Activated T-helper 17 cell treated with anti-CD3 and anti-CD28 coated beads, Interleukin-2, amount 50 U/mL, for 72 hours (primary cell): ENCODE measurements at regions not wholly inside any gene's neighbourhood (a gene's known extent, or its start where the extent isn't known, plus 50 kb on each side); places are given as distances from the start of the nearest gene placed in this dataset.

Experiments
- ATAC-seq: fragments of 150-1000 bp; cut with Tn5 transposase; replicated peaks from 2 replicates; pipeline ENCODE4 v1.10.0; 2021; ENCODE audit warnings: mild to moderate bottlenecking, moderate library complexity
- H3K27ac Mint-ChIP-seq: one replicate; pipeline ENCODE4 v1.8.0; 2022; ENCODE audit warnings: mixed read lengths
- H3K27me3 Mint-ChIP-seq: one replicate; pipeline ENCODE4 v1.8.0; 2022; ENCODE audit warnings: mixed read lengths
- H3K36me3 Mint-ChIP-seq: one replicate; pipeline ENCODE4 v1.8.0; 2022; ENCODE audit warnings: low read depth, mild to moderate bottlenecking, mixed read lengths
- H3K4me1 Mint-ChIP-seq: one replicate; pipeline ENCODE4 v1.8.0; 2022; ENCODE audit warnings: mixed read lengths
- H3K4me3 Mint-ChIP-seq: one replicate; pipeline ENCODE4 v1.8.0; 2022; ENCODE audit warnings: mild to moderate bottlenecking, mixed read lengths
- H3K9me3 Mint-ChIP-seq: one replicate; pipeline ENCODE4 v1.8.0; 2022; ENCODE audit warnings: mixed read lengths

DNA sequence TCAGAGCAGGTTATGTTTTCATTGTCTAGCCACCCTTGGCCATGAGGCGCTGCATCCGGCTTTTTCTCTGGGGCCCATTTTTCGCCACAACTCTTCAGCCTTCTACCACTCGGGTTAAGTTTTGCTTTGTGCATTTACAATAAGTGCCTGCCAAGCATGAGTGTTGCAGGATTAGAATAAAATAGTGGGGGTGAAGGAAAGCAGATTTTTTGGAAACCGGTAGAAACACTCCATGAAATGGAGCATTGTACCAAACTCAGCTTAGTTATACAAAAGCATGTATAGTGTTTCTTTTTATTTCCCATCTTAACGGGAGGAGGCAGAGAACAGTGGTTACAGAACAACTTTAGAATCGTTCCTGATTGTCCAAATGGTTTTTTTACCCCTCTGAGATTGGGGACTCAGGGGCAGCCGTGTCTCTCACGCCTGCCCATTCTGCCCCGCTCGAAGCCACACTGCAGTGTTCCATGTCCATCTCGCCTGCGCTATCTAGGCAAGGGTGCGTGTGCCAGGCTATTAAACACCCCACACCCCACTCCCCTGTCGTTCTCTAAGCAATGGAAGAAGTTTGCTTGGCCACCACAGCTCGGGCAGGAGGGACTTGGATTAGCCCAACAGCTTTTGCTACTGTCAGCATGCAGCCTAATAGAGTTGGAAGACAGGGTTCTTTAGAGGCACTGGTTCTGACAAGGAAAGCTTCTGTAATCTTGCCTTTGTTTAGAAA, 268.8 kb upstream of the WWC1 start:
- H3K9me3 Mint-ChIP-seq = no peaks in the 10 kb centered on the region
- no peak overlapping the region for H3K27ac Mint-ChIP-seq
- peaks cover 28% of the 10 kb centered on the region for H3K27me3 Mint-ChIP-seq
- no peak for ATAC-seq
- H3K4me3 Mint-ChIP-seq = no peak overlapping the region
- H3K4me1 Mint-ChIP-seq = no peaks in the 10 kb centered on the region
- H3K36me3 Mint-ChIP-seq = no peaks in the 10 kb centered on the region

DNA sequence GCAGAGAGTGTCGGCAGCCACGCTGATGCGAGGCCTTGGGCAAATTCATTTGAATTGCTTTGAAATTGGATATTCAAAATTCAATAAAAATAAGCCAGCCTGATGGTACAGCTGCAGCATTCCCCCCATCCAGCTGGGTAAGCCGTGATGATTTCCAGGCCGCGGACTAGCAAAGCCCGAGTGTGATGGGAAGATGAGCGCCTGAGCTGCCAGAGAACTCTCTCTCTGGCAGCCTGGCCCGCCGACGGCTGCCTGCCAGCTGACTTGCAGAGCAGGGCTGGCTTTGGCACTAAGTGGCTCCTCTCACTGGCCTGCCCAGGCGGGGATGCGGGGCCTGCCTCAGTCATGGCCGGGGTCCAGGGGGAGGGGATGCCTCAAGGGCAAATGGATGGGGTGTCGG, 268.3 kb upstream of the WWC1 start:
- no peak for ATAC-seq
- Mint-ChIP-seq H3K27ac (no peak overlapping the region), H3K4me3 (no peak overlapping the region), H3K4me1 (no peaks in the 10 kb centered on the region), H3K9me3 (no peaks in the 10 kb centered on the region), H3K27me3 (peaks cover 31% of the 10 kb centered on the region), H3K36me3 (no peaks in the 10 kb centered on the region)

DNA sequence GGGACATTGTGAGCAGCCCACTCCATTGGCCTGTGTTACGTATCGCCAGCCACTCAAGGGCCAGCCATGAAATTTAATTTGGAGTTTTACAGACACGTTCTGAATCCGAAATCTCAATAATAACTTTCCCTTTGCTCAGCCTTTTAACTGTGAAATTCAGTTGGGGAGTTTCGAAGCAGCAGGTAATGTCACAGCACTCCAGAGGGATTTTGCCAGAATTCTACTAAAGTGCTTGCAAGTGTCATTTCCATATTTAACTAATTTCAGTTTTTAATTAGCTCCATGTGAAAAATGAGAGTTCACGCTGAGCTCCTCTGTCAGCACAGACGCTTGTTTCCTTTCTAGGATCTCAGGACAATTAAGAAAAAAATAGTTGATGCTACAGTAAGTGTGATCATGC, 267.1 kb upstream of the WWC1 start:
- no peak overlapping the region for H3K27ac Mint-ChIP-seq
- no peak overlapping the region for H3K4me3 Mint-ChIP-seq
- no peaks in the 10 kb centered on the region for H3K4me1 Mint-ChIP-seq
- peaks cover 24% of the 10 kb centered on the region for H3K27me3 Mint-ChIP-seq
- H3K9me3 Mint-ChIP-seq = no peaks in the 10 kb centered on the region
- H3K36me3 Mint-ChIP-seq = no peaks in the 10 kb centered on the region
- ATAC-seq = no peak

DNA sequence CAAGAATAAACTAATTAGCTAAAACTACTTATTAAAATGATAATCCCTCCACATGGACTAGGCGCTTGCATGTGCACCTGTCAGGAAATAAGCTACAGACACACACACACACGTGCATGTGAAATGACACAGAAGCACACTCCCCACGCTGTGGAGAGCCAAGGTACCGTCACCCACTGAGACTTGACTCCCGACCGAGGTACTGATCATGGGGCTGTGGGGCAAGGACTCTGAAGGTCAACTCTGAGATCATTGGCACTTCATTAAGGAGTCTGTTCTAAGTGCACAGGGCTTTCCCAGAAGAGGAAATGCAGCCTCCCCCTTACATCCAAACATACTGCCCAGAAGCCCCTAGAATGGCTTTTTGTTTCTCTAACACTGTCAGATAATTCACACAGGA, 264.4 kb upstream of the WWC1 start:
- Mint-ChIP-seq H3K4me3 (no peak overlapping the region), H3K9me3 (peaks cover 4% of the 10 kb centered on the region), H3K36me3 (no peaks in the 10 kb centered on the region), H3K4me1 (no peaks in the 10 kb centered on the region), H3K27me3 (peaks cover 26% of the 10 kb centered on the region), H3K27ac (no peak overlapping the region)
- no peak for ATAC-seq

- Mint-ChIP-seq H3K4me1 (no peaks in the 10 kb centered on the region), H3K9me3 (peaks cover 4% of the 10 kb centered on the region), H3K4me3 (no peak overlapping the region), H3K27me3 (peaks cover 17% of the 10 kb centered on the region), H3K36me3 (no peaks in the 10 kb centered on the region), H3K27ac (no peak overlapping the region)
- no peak for ATAC-seq
Observed at GRCh38 chr5:168030912-168031311, 260.5 kb upstream of the WWC1 start.

DNA sequence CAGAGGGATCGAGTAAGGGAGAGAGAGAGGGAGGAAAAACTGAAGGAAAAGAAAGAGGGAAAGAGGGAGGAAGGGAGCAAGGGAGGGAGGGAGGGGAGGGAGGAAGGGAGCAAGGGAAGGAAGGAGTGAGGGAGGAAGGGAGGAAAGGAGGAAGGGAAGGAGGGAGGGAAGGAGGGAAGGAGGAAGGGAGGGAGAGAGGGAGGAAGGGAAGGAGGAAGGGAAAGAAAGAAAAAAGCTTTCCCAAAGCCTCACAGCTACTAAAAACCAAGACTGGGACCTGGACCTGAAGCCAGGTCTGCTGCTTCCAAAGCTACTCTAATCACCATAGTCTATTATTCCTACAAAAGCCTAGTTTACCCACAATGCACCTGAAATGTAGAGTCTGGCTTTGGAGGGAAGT, 259.8 kb upstream of the WWC1 start:
- H3K27me3 Mint-ChIP-seq = peaks cover 14% of the 10 kb centered on the region
- no peak overlapping the region for H3K27ac Mint-ChIP-seq
- no peak overlapping the region for H3K4me3 Mint-ChIP-seq
- ATAC-seq = no peak
- H3K36me3 Mint-ChIP-seq = no peaks in the 10 kb centered on the region
- H3K4me1 Mint-ChIP-seq = no peaks in the 10 kb centered on the region
- H3K9me3 Mint-ChIP-seq = peaks cover 4% of the 10 kb centered on the region

- no peaks in the 10 kb centered on the region for H3K4me1 Mint-ChIP-seq
Observed at GRCh38 chr5:168039039-168039438, 252.4 kb upstream of the WWC1 start.

DNA sequence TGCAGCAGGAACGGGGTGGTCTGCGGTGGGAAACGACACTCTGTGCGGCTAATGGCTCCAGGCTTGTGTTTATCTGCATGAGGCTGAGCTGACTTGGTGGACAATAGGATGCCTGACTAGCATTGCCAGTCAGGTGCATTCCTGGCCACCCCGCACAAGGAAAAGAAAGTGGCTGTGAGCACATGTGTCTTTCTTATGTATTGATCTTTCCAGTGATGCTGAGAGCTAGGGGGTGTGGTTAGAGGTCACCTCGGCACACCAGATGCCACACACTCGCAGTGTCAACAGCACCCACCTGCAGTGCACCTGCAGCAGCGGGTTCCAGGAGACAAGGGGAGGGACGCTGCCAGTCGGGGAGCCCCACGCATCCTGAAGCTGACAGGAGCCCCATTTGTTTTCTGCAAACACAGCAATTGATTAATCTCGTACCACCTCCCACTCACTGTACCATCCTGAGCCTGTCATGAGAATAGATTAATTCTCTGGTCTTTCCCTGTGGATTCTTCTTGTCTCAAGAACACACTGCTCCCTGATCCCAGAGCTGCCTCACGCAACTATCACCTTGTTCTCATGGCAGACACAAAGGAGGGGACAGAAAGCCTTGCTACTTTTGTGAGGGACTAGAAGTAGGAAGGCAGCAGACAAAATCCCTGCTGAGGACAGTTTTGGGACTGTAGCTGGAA, 251.7 kb upstream of the WWC1 start:
- no peaks in the 10 kb centered on the region for H3K36me3 Mint-ChIP-seq
- no peaks in the 10 kb centered on the region for H3K9me3 Mint-ChIP-seq
- no peak for ATAC-seq
- no peak overlapping the region for H3K4me3 Mint-ChIP-seq
- H3K4me1 Mint-ChIP-seq = no peaks in the 10 kb centered on the region
- no peak overlapping the region for H3K27ac Mint-ChIP-seq
- H3K27me3 Mint-ChIP-seq = peaks cover 9% of the 10 kb centered on the region

More at GRCh38 chr5:168039039-168039438, 252.4 kb upstream of the WWC1 start:
- H3K9me3 Mint-ChIP-seq = no peaks in the 10 kb centered on the region
- no peak overlapping the region for H3K27ac Mint-ChIP-seq
- H3K4me3 Mint-ChIP-seq = no peak overlapping the region
- no peak for ATAC-seq
- peaks cover 9% of the 10 kb centered on the region for H3K27me3 Mint-ChIP-seq
- no peaks in the 10 kb centered on the region for H3K36me3 Mint-ChIP-seq

GRCh38 chr5:168041583-168041982, 249.9 kb upstream of the WWC1 start:
- Mint-ChIP-seq H3K4me3 (no peak overlapping the region), H3K27ac (no peak overlapping the region), H3K36me3 (no peaks in the 10 kb centered on the region), H3K4me1 (no peaks in the 10 kb centered on the region), H3K9me3 (no peaks in the 10 kb centered on the region), H3K27me3 (peaks cover 9% of the 10 kb centered on the region)
- ATAC-seq = no peak

DNA sequence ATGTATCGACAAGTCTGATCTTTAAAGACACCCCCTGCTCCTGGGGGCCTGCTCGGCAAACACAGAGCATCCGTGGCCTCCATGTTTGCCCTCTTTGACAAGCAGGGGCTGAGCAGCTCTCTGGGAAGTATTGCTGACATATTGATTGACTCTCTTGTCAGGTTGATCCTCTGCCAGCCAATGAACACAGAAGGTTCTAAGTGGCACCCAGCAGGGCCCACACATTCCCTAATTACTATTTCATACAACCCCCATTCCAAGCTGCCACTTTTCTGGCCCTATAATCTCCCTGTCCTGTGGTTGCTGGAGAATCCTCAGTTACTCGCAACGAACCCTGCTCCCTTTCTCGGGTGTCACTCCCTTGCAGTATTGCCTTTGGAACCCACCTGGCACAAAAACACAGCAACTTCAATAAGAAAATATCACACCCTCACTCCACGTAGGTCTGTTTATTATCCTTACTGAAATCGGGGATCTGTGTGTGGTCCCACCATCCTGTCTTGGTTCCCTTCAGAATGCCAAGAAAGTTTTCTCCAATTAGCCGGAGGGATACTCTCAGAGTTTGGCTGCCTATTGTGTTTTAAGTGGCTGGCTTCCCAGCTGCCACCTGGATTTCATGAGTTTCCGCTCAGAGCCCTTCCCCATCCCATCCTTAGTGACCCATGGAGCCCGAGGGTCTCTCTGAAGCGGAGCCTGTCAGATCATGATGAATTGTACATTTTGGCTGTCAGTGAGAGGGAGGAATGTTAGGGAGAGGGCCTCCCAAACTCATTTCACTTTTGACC, 249.0 kb upstream of the WWC1 start:
- Mint-ChIP-seq H3K9me3 (no peaks in the 10 kb centered on the region), H3K4me3 (no peak overlapping the region), H3K4me1 (no peaks in the 10 kb centered on the region), H3K27ac (no peak overlapping the region), H3K27me3 (peaks cover 9% of the 10 kb centered on the region), H3K36me3 (no peaks in the 10 kb centered on the region)
- no peak for ATAC-seq

DNA sequence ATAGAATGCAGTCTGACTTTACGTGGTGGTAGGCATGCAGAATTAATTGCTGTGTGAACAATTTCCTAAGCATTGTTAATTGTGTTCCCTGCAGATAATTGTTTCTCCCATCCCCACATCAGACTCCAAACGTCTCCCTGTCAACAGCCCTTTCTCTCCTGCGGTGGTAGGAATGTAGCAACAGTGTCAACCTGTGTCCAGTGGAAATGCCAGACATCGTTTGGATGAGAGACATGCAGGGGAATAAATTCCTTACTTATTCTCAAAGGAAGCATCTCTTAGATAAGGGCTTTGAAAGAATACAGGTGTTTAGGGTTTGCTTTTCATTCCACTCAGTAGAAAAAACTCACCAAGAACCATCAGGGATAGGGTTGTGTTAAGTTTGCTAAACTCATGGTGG, 245.3 kb upstream of the WWC1 start:
- H3K4me1 Mint-ChIP-seq = no peaks in the 10 kb centered on the region
- H3K4me3 Mint-ChIP-seq = no peak overlapping the region
- H3K27ac Mint-ChIP-seq = no peak overlapping the region
- ATAC-seq = no peak
- no peaks in the 10 kb centered on the region for H3K9me3 Mint-ChIP-seq
- peaks cover 11% of the 10 kb centered on the region for H3K27me3 Mint-ChIP-seq
- H3K36me3 Mint-ChIP-seq = no peaks in the 10 kb centered on the region

- Mint-ChIP-seq H3K4me1 (no peaks in the 10 kb centered on the region), H3K4me3 (no peak overlapping the region), H3K36me3 (no peaks in the 10 kb centered on the region), H3K9me3 (no peaks in the 10 kb centered on the region), H3K27ac (no peak overlapping the region), H3K27me3 (peaks cover 7% of the 10 kb centered on the region)
- ATAC-seq = no peak
Observed at GRCh38 chr5:168047043-168047668, 244.3 kb upstream of the WWC1 start.

- Mint-ChIP-seq H3K9me3 (no peaks in the 10 kb centered on the region), H3K27ac (no peak overlapping the region), H3K36me3 (no peaks in the 10 kb centered on the region), H3K27me3 (peaks cover 7% of the 10 kb centered on the region), H3K4me3 (no peak overlapping the region), H3K4me1 (no peaks in the 10 kb centered on the region)
- no peak for ATAC-seq
Observed at GRCh38 chr5:168047669-168048111, 243.8 kb upstream of the WWC1 start.

DNA sequence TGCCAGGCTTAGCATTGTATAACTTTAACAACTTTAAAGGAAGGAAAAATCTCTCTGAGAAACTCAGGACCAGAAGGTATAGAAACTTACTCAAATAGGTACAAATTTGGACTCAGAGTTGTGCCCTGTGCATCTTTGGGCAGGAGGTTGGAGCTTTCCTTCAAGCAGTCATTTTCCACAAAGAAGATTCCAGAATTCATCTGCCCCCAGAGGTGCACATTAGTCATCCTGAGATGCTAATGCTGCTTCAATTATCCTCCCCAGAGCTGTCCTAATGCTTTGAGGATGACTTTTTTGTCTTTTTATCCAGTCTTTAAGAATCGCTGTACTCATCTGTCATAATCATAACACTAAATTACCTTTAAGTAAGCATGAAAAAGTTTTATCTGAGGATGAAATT, 243.0 kb upstream of the WWC1 start:
- H3K4me1 Mint-ChIP-seq = no peaks in the 10 kb centered on the region
- H3K36me3 Mint-ChIP-seq = no peaks in the 10 kb centered on the region
- H3K4me3 Mint-ChIP-seq = no peak overlapping the region
- H3K27me3 Mint-ChIP-seq = peaks cover 7% of the 10 kb centered on the region
- no peak overlapping the region for H3K27ac Mint-ChIP-seq
- no peaks in the 10 kb centered on the region for H3K9me3 Mint-ChIP-seq
- ATAC-seq = no peak
